Vagina (tissue), 2 donors: ENCODE measurements at regions not wholly inside any gene's neighbourhood (a gene's known extent, or its start where the extent isn't known, plus 50 kb on each side); places are given as distances from the start of the nearest gene placed in this dataset.

Experiments
- POLR2A ChIP-seq, 2 donors: fragments of 450-650 bp; IDR thresholded peaks; one replicate each; pipeline ENCODE4 v1.6.1; 2017; ENCODE audit warnings: antibody characterized with exemption in 2 of 2, mild to moderate bottlenecking in 2 of 2, moderate library complexity in 2 of 2
- POLR2AphosphoS5 ChIP-seq, 2 donors: sonication (generic); formaldehyde crosslinking; IDR thresholded peaks; one replicate each; pipeline ENCODE4 v1.9.0; 2017; ENCODE audit warnings: antibody characterized with exemption in 2 of 2, mild to moderate bottlenecking in 2 of 2, low read depth in 1 of 2; ENCODE audit not compliant: insufficient read depth in 1 of 2
- TF ChIP-seq, protein P1 (sequence below), 3 experiments: fragments of 450-650 bp in 2 of 3; fragments of 200-600 bp in 1 of 3; sonication (generic) in 1 of 3; IDR thresholded peaks; one replicate each; pipeline ENCODE4 v1.5.1; 2017 to 2019; ENCODE audit warnings: antibody characterized with exemption in 3 of 3, mild to moderate bottlenecking in 2 of 3, moderate library complexity in 2 of 3

DNA sequence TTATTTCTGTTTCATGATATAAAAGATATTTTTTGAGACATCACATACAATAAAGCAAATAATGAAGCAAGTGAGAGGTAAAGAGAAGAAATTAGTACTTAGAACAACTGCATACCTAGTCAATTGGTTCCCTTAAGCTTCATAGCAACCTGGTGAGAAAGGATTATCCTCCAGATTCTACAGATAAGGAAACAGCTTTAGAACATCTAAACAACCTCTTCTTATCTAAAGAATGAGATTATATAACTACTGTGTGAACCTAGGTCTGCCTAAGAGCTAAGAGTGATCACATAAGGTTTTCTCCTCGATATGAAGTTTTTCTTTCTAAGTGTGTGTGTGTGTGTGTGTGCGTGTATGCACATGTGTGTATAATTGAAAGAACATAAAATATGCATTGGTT lies 265.1 kb downstream of the NOL4 start:
- TF ChIP-seq, protein P1, sequence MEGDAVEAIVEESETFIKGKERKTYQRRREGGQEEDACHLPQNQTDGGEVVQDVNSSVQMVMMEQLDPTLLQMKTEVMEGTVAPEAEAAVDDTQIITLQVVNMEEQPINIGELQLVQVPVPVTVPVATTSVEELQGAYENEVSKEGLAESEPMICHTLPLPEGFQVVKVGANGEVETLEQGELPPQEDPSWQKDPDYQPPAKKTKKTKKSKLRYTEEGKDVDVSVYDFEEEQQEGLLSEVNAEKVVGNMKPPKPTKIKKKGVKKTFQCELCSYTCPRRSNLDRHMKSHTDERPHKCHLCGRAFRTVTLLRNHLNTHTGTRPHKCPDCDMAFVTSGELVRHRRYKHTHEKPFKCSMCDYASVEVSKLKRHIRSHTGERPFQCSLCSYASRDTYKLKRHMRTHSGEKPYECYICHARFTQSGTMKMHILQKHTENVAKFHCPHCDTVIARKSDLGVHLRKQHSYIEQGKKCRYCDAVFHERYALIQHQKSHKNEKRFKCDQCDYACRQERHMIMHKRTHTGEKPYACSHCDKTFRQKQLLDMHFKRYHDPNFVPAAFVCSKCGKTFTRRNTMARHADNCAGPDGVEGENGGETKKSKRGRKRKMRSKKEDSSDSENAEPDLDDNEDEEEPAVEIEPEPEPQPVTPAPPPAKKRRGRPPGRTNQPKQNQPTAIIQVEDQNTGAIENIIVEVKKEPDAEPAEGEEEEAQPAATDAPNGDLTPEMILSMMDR (IDR thresholded peaks at IDR 0.05) = no peak
- TF ChIP-seq POLR2AphosphoS5 (IDR thresholded peaks at IDR 0.05; ENCODE audit: insufficient read depth in 1 of 2, low read depth in 1 of 2) (no peak), POLR2A (IDR thresholded peaks at IDR 0.05) (no peak)
